B cell (primary cell): ENCODE measurements at regions not wholly inside any gene's neighbourhood (a gene's known extent, or its start where the extent isn't known, plus 50 kb on each side); places are given as distances from the start of the nearest gene placed in this dataset.

Experiments used
- ATAC-seq: fragments of 200-7000 bp; cut with Tn5 transposase; one replicate; pipeline ENCODE4 v1.10.0; 2021; ENCODE audit warnings: low read depth, mild to moderate bottlenecking, moderate number of reproducible peaks, moderate library complexity
- CTCF ChIA-PET: fragments of 350-600 bp; sonication (Branson Sonifier 250); formaldehyde crosslinking; loops from one replicate; lab custom pipeline; 2021; ENCODE audit warnings: antibody characterized with exemption, inconsistent platforms; lab: Charles Lee
- POLR2A ChIA-PET: fragments of 350-600 bp; sonication (Branson Sonifier 250); formaldehyde crosslinking; loops from one replicate; lab custom pipeline; 2021; ENCODE audit warnings: antibody characterized with exemption; lab: Charles Lee
- DNase-seq: peaks from one replicate; pipeline ENCODE4 v3.0.0; 2013
- H2AFZ ChIP-seq: 2 replicates; pipeline ENCODE4 v1.6.1; 2012; ENCODE audit warnings: mild to moderate bottlenecking, low read depth, low read length; ENCODE audit not compliant: insufficient read depth, poor library complexity, severe bottlenecking
- H3K27ac ChIP-seq, 2 donors: 1 replicate in 1 of 2; 2 replicates in 1 of 2; pipeline ENCODE4 v1.5.1; 2012 to 2013; ENCODE audit warnings: low read length in 2 of 2, mild to moderate bottlenecking in 2 of 2, moderate library complexity in 1 of 2
- H3K27me3 ChIP-seq, 4 experiments: fragments of 200-600 bp in 1 of 4; sonication (generic) in 1 of 4; replicated peaks in 1 of 4; 1 replicate in 2 of 4; 2 replicates in 2 of 4; pipeline versions ENCODE4 v1.6.1 to v1.7.0; 2013 to 2016; ENCODE audit warnings: low read length in 3 of 4, mild to moderate bottlenecking in 2 of 4, mixed read lengths in 1 of 4, moderate library complexity in 1 of 4; ENCODE audit not compliant: insufficient read depth in 4 of 4, control insufficient read depth in 3 of 4; ENCODE audit errors: control extremely low read depth in 1 of 4
- H3K36me3 ChIP-seq, 2 experiments: replicated peaks in 1 of 2; 1 replicate in 1 of 2; 2 replicates in 1 of 2; pipeline versions ENCODE4 v1.6.1 to v1.7.1; 2013; ENCODE audit warnings: low read length in 1 of 2; ENCODE audit not compliant: insufficient read depth in 2 of 2, control insufficient read depth in 1 of 2; ENCODE audit errors: control extremely low read depth in 1 of 2, extremely low read depth in 1 of 2
- H3K4me1 ChIP-seq, 2 donors: fragments of 200-600 bp in 1 of 2; sonication (generic) in 1 of 2; 1 replicate in 1 of 2; 2 replicates in 1 of 2; pipeline versions ENCODE4 v1.5.1 to v1.6.1; 2013 to 2017; ENCODE audit warnings: low read length in 2 of 2; ENCODE audit not compliant: control insufficient read depth in 2 of 2, insufficient read depth in 2 of 2
- H3K4me2 ChIP-seq: replicated peaks from 2 replicates; pipeline ENCODE3; 2012; ENCODE audit warnings: mild to moderate bottlenecking, low read depth, low read length; ENCODE audit not compliant: poor library complexity, severe bottlenecking
- H3K4me3 ChIP-seq, 5 experiments: fragments of 200-600 bp in 1 of 5; sonication (generic) in 1 of 5; 1 replicate in 3 of 5; 2 replicates in 2 of 5; pipeline versions ENCODE4 v1.5.1 to v1.7.0; 2011 to 2016; ENCODE audit warnings: low read length in 4 of 5, mild to moderate bottlenecking in 4 of 5, low read depth in 2 of 5, control low read depth in 1 of 5, moderate library complexity in 1 of 5; ENCODE audit not compliant: insufficient read depth in 1 of 5; ENCODE audit errors: control extremely low read depth in 1 of 5, extremely low read depth in 1 of 5
- H3K79me2 ChIP-seq: fragments of 200-600 bp; sonication (generic); one replicate; pipeline ENCODE4 v1.6.0; 2016; ENCODE audit warnings: low read length; ENCODE audit not compliant: control insufficient read depth, insufficient read depth
- H3K9ac ChIP-seq: fragments of 200-600 bp; sonication (generic); 2 replicates; pipeline ENCODE4 v1.6.1; 2017; ENCODE audit warnings: mild to moderate bottlenecking, low read length, moderate library complexity
- H3K9me3 ChIP-seq, 3 donors: one replicate each; pipeline versions ENCODE4 v1.6.1 to v1.7.1; 2013; ENCODE audit warnings: low read length in 2 of 3; ENCODE audit not compliant: control insufficient read depth in 2 of 3, insufficient read depth in 1 of 3; ENCODE audit errors: control extremely low read depth in 1 of 3
- H4K20me1 ChIP-seq: 2 replicates; pipeline ENCODE4 v1.6.0; 2012; ENCODE audit warnings: mild to moderate bottlenecking, low read length; ENCODE audit not compliant: insufficient read depth, control insufficient read depth, poor library complexity, severe bottlenecking
- H3K27ac Mint-ChIP-seq: one replicate; pipeline ENCODE4 v1.8.0; 2021; ENCODE audit warnings: mixed read lengths
- H3K27me3 Mint-ChIP-seq: one replicate; pipeline ENCODE4 v1.8.0; 2021; ENCODE audit warnings: mixed read lengths
- H3K4me1 Mint-ChIP-seq: one replicate; pipeline ENCODE4 v1.8.0; 2021; ENCODE audit warnings: mixed read lengths
- H3K4me3 Mint-ChIP-seq: one replicate; pipeline ENCODE4 v1.8.0; 2021; ENCODE audit warnings: mixed read lengths
- H3K9me3 Mint-ChIP-seq: one replicate; pipeline ENCODE4 v1.8.0; 2022; ENCODE audit warnings: mixed read lengths; ENCODE audit not compliant: insufficient read depth
- EZH2 ChIP-seq: IDR thresholded peaks from 2 replicates; pipeline ENCODE4 v1.6.1; 2012; ENCODE audit warnings: borderline replicate concordance, low read depth, mild to moderate bottlenecking, moderate library complexity, low read length; ENCODE audit not compliant: insufficient read depth, poor library complexity, severe bottlenecking
- WGBS: methylation state at CpG from one replicate; pipeline ENCODE4 v1.1.5; 2013; ENCODE audit warnings: missing lambda C conversion rate; ENCODE audit not compliant: insufficient coverage; 5-methylcytosine and 5-hydroxymethylcytosine counted together
- intact Hi-C: fragments of 100-400 bp; cut with micrococcal nuclease; formaldehyde crosslinking; loops from one replicate; pipeline ENCODE4 v1.10.0; 2022
- TF ChIP-seq, protein P1 (sequence below): fragments of 200-600 bp; IDR thresholded peaks from one replicate; pipeline ENCODE4 v1.8.0; 2022; ENCODE audit warnings: antibody characterized with exemption, mild to moderate bottlenecking

DNA sequence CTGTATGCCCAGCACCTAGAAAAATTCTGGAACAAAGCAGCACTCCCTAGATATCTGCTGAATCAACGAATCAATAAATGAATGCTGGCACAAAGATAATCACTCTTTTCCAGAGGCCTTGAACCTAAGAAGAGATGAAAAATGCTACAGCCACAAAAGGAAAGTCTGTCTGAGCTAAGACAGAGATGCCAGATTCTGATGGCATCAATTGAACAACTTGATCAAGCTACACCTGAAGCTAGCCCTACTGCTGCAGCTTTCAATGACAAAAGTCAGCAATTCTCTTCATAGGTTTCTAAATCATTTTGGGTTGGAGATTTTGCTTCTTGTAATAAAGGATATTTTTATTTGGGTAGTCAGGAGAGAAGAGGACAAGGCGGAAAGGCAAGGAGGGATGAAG, 305.0 kb upstream of the SULF2 start:
- no peak for TF ChIP-seq EZH2
- TF ChIP-seq, protein P1, sequence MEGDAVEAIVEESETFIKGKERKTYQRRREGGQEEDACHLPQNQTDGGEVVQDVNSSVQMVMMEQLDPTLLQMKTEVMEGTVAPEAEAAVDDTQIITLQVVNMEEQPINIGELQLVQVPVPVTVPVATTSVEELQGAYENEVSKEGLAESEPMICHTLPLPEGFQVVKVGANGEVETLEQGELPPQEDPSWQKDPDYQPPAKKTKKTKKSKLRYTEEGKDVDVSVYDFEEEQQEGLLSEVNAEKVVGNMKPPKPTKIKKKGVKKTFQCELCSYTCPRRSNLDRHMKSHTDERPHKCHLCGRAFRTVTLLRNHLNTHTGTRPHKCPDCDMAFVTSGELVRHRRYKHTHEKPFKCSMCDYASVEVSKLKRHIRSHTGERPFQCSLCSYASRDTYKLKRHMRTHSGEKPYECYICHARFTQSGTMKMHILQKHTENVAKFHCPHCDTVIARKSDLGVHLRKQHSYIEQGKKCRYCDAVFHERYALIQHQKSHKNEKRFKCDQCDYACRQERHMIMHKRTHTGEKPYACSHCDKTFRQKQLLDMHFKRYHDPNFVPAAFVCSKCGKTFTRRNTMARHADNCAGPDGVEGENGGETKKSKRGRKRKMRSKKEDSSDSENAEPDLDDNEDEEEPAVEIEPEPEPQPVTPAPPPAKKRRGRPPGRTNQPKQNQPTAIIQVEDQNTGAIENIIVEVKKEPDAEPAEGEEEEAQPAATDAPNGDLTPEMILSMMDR: no peak
- no peaks in the 10 kb centered on the region for H3K79me2 ChIP-seq
- ChIA-PET CTCF (no interaction called here), POLR2A (no interaction called here)
- WGBS: no CpG with 5 or more reads among the region's 2 CpGs
- Mint-ChIP-seq H3K4me1 (no peaks in the 10 kb centered on the region), H3K27ac (no peak overlapping the region), H3K9me3 (no peaks in the 10 kb centered on the region), H3K27me3 (peaks cover 41% of the 10 kb centered on the region), H3K4me3 (no peak overlapping the region)
- intact Hi-C loops: no loop called here
- H3K9ac ChIP-seq: no peak overlapping the region
- H3K27me3 ChIP-seq: peaks cover 0 to 13% (median 4%) of the 10 kb centered on the region in 4 experiments
- no peaks in the 10 kb centered on the region for H3K4me1 ChIP-seq
- H3K4me3 ChIP-seq: no peak overlapping the region
- H3K9me3 ChIP-seq: peaks cover 0 to 5% (median 0%) of the 10 kb centered on the region in 3 donors
- ATAC-seq: no peak
- no peak overlapping the region for H3K27ac ChIP-seq
- no peak for DNase-seq
- H4K20me1 ChIP-seq: no peaks in the 10 kb centered on the region
- no peak overlapping the region for H2AFZ ChIP-seq
- H3K36me3 ChIP-seq: no peaks in the 10 kb centered on the region
- no peak overlapping the region for H3K4me2 ChIP-seq

DNA sequence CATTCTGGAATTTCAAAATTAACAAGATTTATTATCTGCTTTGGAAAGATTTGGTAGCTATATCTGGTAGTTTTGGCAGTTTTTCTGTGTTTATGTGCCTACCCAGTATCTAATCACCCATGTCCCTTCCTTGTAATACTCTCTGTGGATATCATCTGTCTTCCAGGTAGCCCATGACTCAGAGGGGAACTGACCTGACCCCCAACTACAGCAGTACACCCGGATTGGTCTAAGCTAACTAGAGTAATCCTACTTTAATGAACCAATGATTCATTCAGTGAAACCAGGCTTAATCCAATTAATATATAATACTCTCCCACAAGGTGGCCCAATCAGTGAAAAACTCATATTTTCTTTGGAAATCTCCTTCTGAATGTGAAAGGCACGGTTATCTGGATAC, 295.3 kb upstream of the SULF2 start:
- POLR2A ChIA-PET: no interaction called here
- H3K4me1 ChIP-seq: no peaks in the 10 kb centered on the region
- no peak overlapping the region for H3K27ac ChIP-seq
- H2AFZ ChIP-seq: no peak overlapping the region
- CTCF ChIA-PET: no interaction called here
- H4K20me1 ChIP-seq: no peaks in the 10 kb centered on the region
- Mint-ChIP-seq H3K4me3 (no peak overlapping the region), H3K27ac (no peak overlapping the region), H3K4me1 (no peaks in the 10 kb centered on the region), H3K27me3 (peaks cover 28% of the 10 kb centered on the region), H3K9me3 (peaks cover 1% of the 10 kb centered on the region)
- H3K9me3 ChIP-seq: peaks cover 0 to 10% (median 0%) of the 10 kb centered on the region in 3 donors
- no peaks in the 10 kb centered on the region for H3K36me3 ChIP-seq
- H3K9ac ChIP-seq: no peak overlapping the region
- whole genome bisulfite sequencing: 67% methylated on average over 1 of the region's 2 CpGs
- H3K79me2 ChIP-seq: no peaks in the 10 kb centered on the region
- H3K27me3 ChIP-seq: peaks cover 0 to 5% (median 0%) of the 10 kb centered on the region in 4 experiments
- DNase-seq: no peak
- ATAC-seq: no peak
- intact Hi-C loops: no loop called here
- TF ChIP-seq, protein P1: no peak
- no peak for TF ChIP-seq EZH2
- H3K4me2 ChIP-seq: no peak overlapping the region
- H3K4me3 ChIP-seq: no peak overlapping the region
